GM06990 (cell line): ENCODE measurements at regions not wholly inside any gene's neighbourhood (a gene's known extent, or its start where the extent isn't known, plus 50 kb on each side); places are given as distances from the start of the nearest gene placed in this dataset.
A peak's percentile ranks its signal among the peaks of the same experiment; 100 is the strongest.

Experiments used
- DNase-seq: peaks from one replicate; pipeline ENCODE4 v3.0.0-alpha.2; 2011; ENCODE audit not compliant: insufficient read length; ENCODE audit errors: extremely low read depth
- H3K27me3 ChIP-seq: replicated peaks from 2 replicates; pipeline ENCODE4 v1.6.0; 2011; ENCODE audit warnings: low read length; ENCODE audit not compliant: control insufficient read depth, insufficient read depth
- H3K36me3 ChIP-seq: 2 replicates; pipeline ENCODE4 v1.5.1; 2011; ENCODE audit warnings: low read length; ENCODE audit not compliant: control insufficient read depth, insufficient read depth
- H3K4me3 ChIP-seq: replicated peaks from 2 replicates; pipeline ENCODE4 v1.5.1; 2011; ENCODE audit warnings: low read depth, mild to moderate bottlenecking, control low read depth, low read length
- TF ChIP-seq, protein P1 (sequence below): IDR thresholded peaks from 2 replicates; pipeline ENCODE4 v1.5.1; 2011; ENCODE audit warnings: low read length, control low read depth, mild to moderate bottlenecking, inconsistent platforms; ENCODE audit not compliant: insufficient read depth, poor library complexity, severe bottlenecking

DNA sequence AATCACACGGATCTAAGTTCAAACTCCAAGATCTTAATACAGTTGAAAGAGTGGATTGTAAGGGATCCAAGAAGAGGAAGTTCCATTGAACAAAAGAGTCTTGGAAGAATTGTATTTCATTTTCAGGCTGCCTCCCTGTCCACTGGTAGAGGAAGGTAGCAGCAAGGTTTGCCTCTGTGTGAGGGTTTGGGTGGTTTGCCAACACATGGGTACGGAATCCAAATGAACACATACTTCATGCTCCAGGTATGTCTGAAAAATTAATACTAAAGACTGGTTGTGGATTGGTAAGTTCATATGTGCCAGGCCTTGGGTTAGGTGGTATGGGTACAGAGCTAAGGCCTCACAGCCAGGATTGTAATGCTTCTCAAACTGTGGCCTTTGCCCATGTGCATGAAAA is 523.6 kb upstream of the BOD1L1 start:
- no peaks in the 10 kb centered on the region for H3K27me3 ChIP-seq
- DNase-seq: no peak
- H3K4me3 ChIP-seq: no peak overlapping the region
- no peaks in the 10 kb centered on the region for H3K36me3 ChIP-seq
- TF ChIP-seq, protein P1, sequence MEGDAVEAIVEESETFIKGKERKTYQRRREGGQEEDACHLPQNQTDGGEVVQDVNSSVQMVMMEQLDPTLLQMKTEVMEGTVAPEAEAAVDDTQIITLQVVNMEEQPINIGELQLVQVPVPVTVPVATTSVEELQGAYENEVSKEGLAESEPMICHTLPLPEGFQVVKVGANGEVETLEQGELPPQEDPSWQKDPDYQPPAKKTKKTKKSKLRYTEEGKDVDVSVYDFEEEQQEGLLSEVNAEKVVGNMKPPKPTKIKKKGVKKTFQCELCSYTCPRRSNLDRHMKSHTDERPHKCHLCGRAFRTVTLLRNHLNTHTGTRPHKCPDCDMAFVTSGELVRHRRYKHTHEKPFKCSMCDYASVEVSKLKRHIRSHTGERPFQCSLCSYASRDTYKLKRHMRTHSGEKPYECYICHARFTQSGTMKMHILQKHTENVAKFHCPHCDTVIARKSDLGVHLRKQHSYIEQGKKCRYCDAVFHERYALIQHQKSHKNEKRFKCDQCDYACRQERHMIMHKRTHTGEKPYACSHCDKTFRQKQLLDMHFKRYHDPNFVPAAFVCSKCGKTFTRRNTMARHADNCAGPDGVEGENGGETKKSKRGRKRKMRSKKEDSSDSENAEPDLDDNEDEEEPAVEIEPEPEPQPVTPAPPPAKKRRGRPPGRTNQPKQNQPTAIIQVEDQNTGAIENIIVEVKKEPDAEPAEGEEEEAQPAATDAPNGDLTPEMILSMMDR: no peak

DNA sequence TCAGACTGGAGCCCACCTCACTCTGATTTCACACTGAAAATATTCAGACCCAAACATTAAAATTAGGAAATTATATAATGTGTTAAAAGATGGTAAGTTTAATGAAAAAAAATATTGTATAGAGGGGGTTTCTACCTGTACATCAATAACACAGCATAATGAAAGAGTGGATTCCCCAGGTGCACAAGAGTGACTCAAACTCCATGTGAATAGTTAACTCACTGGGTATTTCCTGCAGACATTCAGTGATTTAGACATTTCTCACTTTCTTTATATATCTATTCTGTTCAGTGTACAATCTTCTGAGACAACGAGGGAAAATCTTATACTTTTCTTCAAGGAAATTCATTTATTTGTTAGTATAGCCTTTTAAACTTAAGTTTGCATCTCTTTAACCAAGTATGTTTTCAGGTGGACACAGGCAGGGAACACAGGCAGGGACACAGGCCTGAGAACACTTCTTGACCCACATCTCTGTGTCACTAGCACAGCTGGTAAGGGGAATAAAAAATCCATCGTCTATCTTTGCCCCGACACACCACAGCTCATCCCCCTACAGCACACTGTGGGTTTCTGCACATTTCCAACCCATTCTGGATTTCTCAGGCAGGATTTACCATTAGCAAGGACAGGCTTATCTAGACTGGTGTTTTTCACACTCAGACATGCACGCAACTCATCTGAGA is 525.5 kb upstream of the BOD1L1 start:
- no peak overlapping the region for H3K4me3 ChIP-seq
- DNase-seq: no peak
- no peaks in the 10 kb centered on the region for H3K27me3 ChIP-seq
- no peaks in the 10 kb centered on the region for H3K36me3 ChIP-seq
- TF ChIP-seq, protein P1: no peak

DNA sequence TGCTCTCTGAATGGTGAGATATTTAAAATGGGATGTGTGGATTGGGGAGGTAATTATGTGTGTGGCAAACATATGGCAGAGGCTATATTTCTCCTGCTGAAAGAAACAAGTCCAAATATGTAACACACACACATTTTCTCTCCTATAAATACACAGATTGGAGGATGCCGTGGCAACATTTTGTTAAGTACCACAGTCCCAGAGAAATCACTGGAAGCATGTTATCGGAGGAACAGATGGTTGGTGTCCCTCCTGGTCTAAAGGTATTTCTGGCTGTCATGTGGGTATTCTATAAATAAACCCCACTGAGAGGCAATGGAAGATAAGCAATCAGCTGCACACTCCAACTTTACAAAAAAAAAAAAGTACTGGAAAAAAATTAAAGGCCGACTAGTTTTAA is 528.3 kb upstream of the BOD1L1 start:
- Histone ChIP-seq H3K27me3 (no peaks in the 10 kb centered on the region), H3K4me3 (no peak overlapping the region), H3K36me3 (no peaks in the 10 kb centered on the region)
- no peak for DNase-seq
- TF ChIP-seq, protein P1: no peak

DNA sequence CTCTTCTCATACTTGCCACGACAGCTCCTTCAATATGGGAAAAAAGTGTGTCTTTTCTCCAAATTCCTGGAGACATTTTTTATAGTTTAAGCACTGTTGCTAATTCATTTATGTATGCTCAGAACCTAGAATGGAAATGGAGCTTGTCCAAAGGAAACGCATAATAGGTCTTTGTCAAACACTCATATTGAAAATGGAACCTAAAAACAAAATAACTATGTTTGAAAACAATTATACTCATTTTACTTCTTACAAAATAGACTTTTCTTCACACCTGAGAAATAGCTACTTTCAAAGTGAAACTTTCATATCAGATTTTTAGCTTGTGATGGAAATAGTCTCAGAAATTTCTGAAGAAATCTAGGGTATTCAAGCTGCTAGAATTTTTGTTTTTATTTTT is 529.7 kb upstream of the BOD1L1 start:
- peak; percentile 47 for DNase-seq

DNA sequence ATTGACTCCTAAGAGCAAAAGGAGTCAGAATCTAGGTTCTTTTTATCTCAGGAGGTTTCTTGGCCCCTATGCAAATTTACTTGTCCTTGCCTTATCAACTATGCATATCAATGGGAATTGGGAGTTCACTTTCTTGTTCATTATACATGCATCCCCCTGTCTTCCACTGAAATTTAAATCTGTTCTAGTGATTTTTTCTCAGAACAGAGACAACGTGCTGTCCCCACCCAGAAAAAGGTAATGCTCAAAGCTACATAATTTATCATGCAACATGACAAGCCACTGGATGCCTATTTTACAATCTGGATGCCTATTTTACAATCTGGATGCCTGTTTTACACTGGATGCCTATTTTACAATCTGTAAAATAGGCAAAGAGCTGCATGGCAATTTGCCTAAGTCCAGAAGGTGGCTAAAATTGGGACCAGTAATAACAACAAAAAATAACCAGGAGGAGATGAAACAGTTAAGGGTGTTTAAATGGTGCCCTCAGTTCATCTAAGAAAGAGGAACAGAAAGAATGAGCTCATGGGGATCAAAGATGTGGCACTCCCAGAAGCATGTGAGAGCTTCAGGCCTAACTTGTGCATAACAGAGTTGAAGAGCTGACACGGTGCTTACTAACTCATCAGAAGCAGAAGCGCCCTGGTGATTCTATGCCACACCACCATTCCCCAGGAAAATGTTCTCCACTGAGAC is 537.8 kb upstream of the BOD1L1 start:
- DNase-seq: peak; percentile 71
- Histone ChIP-seq H3K4me3 (no peak overlapping the region), H3K27me3 (no peaks in the 10 kb centered on the region), H3K36me3 (no peaks in the 10 kb centered on the region)
- TF ChIP-seq, protein P1: no peak

More for the DNA sequence above, 529.7 kb upstream of the BOD1L1 start:
- Histone ChIP-seq H3K36me3 (no peaks in the 10 kb centered on the region), H3K27me3 (no peaks in the 10 kb centered on the region), H3K4me3 (no peak overlapping the region)
- TF ChIP-seq, protein P1: no peak
